ENCODE measurements at regions not wholly inside any gene's neighbourhood (a gene's known extent, or its start where the extent isn't known, plus 50 kb on each side); places are given as distances from the start of the nearest gene placed in this dataset.
"Not testable (repeated sequence)": the region's sequence is repeated elsewhere in the genome, so short reads cannot be mapped to it uniquely, and the experiment has no call there.

DNA sequence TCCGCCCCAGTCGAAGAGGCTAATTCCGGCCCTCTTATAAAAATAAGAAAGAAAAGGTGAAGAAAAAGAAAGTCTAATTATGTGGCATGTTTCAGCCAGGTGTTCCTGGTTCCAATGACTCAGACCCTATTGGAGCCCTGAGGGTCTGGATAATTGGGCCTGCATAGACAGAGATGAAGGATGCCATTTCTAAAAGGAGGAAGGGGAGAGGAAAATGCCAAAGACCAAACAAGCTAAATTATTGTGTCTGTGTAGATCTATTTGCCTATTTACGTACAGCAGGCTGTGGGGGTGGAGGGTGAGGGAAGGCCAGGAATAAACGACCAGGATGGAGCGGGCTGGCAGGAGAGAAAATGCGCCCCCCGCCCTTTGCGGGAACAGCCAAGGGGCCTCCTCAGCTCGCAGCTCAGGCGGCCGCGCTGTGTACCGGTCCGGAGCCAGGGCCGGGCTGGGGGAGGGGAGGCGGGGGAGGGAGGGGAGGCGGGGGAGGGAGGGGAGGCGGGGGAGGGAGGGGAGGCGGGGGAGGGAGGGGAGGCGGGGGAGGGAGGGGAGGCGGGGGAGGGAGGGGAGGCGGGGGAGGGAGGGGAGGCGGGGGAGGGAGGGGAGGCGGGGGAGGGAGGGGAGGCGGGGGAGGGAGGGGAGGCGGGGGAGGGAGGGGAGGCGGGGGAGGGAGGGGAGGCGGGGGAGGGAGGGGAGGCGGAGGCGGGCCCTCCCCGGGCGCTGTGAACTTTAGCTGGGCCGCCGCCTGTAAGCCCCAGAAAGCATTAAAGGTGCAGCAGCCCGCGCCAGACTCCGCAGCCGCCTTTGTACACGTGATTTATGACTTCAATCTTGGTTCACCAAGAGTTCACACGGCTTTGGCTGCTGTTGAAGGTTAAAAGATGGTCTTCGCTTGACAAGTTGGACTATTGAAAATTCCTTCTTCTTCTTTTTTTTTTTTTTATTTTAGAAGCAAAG is 113.0 kb upstream of the FOXD4L5 start:
- H3K27ac ChIP-seq (ENCODE audit: low read depth in 2 of 2, low read length in 2 of 2); H3K4me3 ChIP-seq (ENCODE audit: low read length in 2 of 2); H3K36me3 ChIP-seq (ENCODE audit: control insufficient read depth in 2 of 2, insufficient read depth in 2 of 2, low read length in 2 of 2); H3K9me3 ChIP-seq (ENCODE audit: control insufficient read depth in 2 of 2, low read length in 2 of 2); H3K4me1 ChIP-seq (ENCODE audit: control insufficient read depth in 2 of 2, insufficient read depth in 2 of 2, low read length in 2 of 2); H3K9ac ChIP-seq (ENCODE audit: low read depth in 1 of 2, low read length in 2 of 2); H3K27me3 ChIP-seq (ENCODE audit: control insufficient read depth in 2 of 2, insufficient read depth in 2 of 2, low read length in 2 of 2): not testable (repeated sequence)

DNA sequence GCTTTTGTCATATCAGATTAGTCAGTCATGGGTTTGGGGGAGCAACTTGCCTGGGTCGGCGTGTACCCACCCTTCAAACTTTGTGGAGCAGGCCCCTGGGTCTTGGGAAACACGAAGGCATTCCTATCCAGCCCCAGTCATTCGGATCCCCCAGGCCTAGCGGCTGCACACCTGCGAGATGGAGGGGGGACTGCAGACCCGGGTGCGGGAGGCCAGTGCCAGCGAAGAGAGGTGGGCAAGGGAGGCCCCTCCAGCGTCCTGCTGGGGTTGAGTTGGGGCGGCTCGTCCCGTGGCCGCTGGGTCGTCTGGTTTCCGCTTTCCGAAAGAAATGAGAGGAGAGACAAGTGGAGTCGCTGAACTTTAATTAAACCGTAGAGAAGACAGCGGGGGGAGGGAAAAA is 112.2 kb upstream of the FOXD4L5 start:
- not testable (repeated sequence) for H3K36me3 ChIP-seq (ENCODE audit: control insufficient read depth in 2 of 2, insufficient read depth in 2 of 2, low read length in 2 of 2); H3K9me3 ChIP-seq (ENCODE audit: control insufficient read depth in 2 of 2, low read length in 2 of 2); H3K4me3 ChIP-seq (ENCODE audit: low read length in 2 of 2); H3K4me1 ChIP-seq (ENCODE audit: control insufficient read depth in 2 of 2, insufficient read depth in 2 of 2, low read length in 2 of 2); H3K27me3 ChIP-seq (ENCODE audit: control insufficient read depth in 2 of 2, insufficient read depth in 2 of 2, low read length in 2 of 2); H3K27ac ChIP-seq (ENCODE audit: low read depth in 2 of 2, low read length in 2 of 2); H3K9ac ChIP-seq (ENCODE audit: low read depth in 1 of 2, low read length in 2 of 2)

DNA sequence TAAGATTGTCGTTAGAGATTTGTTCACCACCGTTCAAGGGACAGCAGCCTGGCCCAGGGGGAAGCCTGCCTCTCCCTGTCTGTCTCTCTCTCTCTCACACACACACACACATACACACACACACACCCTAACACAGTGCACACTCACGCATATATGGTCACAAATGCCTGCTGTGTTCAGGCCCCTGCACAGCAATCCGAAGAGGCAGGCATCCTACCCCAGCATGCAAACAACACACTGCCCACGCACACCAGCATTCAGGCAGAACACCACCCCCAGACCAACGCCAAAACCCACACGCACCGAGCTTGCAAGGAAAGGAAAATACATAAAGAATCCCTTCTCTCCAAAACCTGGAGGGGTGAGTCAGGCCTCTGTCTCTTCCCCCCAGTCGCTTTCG is 111.6 kb upstream of the FOXD4L5 start:
- H3K4me3 ChIP-seq (ENCODE audit: low read length in 2 of 2); H3K4me1 ChIP-seq (ENCODE audit: control insufficient read depth in 2 of 2, insufficient read depth in 2 of 2, low read length in 2 of 2); H3K27ac ChIP-seq (ENCODE audit: low read depth in 2 of 2, low read length in 2 of 2); H3K36me3 ChIP-seq (ENCODE audit: control insufficient read depth in 2 of 2, insufficient read depth in 2 of 2, low read length in 2 of 2); H3K9ac ChIP-seq (ENCODE audit: low read depth in 1 of 2, low read length in 2 of 2); H3K9me3 ChIP-seq (ENCODE audit: control insufficient read depth in 2 of 2, low read length in 2 of 2); H3K27me3 ChIP-seq (ENCODE audit: control insufficient read depth in 2 of 2, insufficient read depth in 2 of 2, low read length in 2 of 2): not testable (repeated sequence)

DNA sequence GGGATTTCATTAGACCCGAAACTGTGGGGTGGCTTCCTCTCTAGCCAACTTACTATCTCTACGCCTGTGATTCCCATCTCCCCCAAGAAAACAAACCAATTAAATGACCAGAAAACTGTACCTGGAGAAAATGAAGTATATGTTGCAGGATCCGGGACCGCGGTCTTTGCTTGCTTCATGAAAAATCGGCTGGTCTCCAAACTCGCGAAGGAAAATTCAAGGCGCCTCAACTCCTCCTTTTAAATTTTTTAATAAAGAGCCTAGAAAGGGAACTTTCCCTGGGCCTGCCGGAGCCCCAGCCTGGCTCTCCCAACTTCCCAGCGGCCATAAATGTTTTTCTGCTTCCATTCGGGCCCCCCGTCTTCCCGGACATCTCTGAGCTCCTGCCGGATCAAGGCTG is 110.8 kb upstream of the FOXD4L5 start:
- not testable (repeated sequence) for H3K36me3 ChIP-seq (ENCODE audit: control insufficient read depth in 2 of 2, insufficient read depth in 2 of 2, low read length in 2 of 2); H3K9me3 ChIP-seq (ENCODE audit: control insufficient read depth in 2 of 2, low read length in 2 of 2); H3K4me1 ChIP-seq (ENCODE audit: control insufficient read depth in 2 of 2, insufficient read depth in 2 of 2, low read length in 2 of 2); H3K27ac ChIP-seq (ENCODE audit: low read depth in 2 of 2, low read length in 2 of 2); H3K4me3 ChIP-seq (ENCODE audit: low read length in 2 of 2); H3K9ac ChIP-seq (ENCODE audit: low read depth in 1 of 2, low read length in 2 of 2); H3K27me3 ChIP-seq (ENCODE audit: control insufficient read depth in 2 of 2, insufficient read depth in 2 of 2, low read length in 2 of 2)

DNA sequence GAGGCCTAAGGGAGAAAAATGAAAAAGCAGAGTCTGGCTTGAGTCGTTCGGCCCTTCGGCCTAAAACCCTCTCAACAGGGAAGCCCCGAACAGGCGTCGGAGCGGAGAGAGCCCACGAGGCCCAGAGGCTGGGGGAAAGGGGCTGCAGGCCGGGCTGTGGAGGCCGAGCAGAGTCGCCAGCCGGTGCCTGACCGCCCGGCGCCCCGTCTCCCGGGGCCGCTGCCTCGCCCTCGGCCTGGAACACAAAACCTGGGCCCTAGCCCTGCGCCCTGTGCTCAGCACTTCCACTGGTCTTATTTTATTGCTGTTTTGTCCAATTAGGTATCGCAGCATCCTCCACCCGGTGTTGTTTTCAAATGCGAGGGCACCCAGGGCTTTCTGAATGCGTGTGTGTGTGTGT is 110.1 kb upstream of the FOXD4L5 start:
- H3K4me3 ChIP-seq (ENCODE audit: low read length in 2 of 2); H3K27ac ChIP-seq (ENCODE audit: low read depth in 2 of 2, low read length in 2 of 2); H3K9me3 ChIP-seq (ENCODE audit: control insufficient read depth in 2 of 2, low read length in 2 of 2); H3K36me3 ChIP-seq (ENCODE audit: control insufficient read depth in 2 of 2, insufficient read depth in 2 of 2, low read length in 2 of 2); H3K9ac ChIP-seq (ENCODE audit: low read depth in 1 of 2, low read length in 2 of 2); H3K27me3 ChIP-seq (ENCODE audit: control insufficient read depth in 2 of 2, insufficient read depth in 2 of 2, low read length in 2 of 2); H3K4me1 ChIP-seq (ENCODE audit: control insufficient read depth in 2 of 2, insufficient read depth in 2 of 2, low read length in 2 of 2): not testable (repeated sequence)

DNA sequence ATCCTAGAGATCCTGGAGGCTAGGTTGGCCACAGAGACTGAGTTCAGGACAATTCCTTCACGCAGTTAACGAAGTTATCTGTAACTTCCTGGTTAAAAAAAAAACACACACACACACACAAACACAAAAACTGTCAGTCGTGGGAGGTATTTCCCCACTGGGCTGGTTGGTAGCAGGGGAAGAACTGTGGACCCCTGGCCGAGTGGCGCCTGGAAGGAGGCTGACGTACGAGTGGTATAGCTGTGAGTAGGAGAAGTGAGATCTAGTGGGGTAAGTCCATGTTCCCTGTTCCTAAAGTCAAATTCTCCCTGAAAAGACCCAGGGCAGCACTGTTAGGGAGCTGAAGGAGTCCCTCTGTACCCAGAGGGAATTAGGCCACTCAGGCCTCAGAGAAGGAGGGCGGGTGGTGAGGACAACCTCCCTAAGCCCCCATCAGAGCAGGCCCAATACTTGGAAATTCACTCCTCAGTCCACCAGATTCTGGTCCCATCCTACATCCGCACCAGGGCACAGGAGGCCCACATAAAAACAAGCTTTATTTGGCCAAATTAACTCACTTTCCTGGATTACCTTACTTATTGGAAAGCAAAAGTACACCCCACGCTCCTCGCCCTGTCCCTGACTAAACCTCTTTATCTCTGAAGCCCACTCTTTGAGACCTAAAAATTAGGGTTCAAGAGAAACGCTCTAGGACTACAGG is 108.3 kb upstream of the FOXD4L5 start:
- H3K27ac ChIP-seq (ENCODE audit: low read depth in 2 of 2, low read length in 2 of 2); H3K9ac ChIP-seq (ENCODE audit: low read depth in 1 of 2, low read length in 2 of 2); H3K36me3 ChIP-seq (ENCODE audit: control insufficient read depth in 2 of 2, insufficient read depth in 2 of 2, low read length in 2 of 2); H3K4me1 ChIP-seq (ENCODE audit: control insufficient read depth in 2 of 2, insufficient read depth in 2 of 2, low read length in 2 of 2); H3K27me3 ChIP-seq (ENCODE audit: control insufficient read depth in 2 of 2, insufficient read depth in 2 of 2, low read length in 2 of 2); H3K9me3 ChIP-seq (ENCODE audit: control insufficient read depth in 2 of 2, low read length in 2 of 2); H3K4me3 ChIP-seq (ENCODE audit: low read length in 2 of 2): not testable (repeated sequence)

DNA sequence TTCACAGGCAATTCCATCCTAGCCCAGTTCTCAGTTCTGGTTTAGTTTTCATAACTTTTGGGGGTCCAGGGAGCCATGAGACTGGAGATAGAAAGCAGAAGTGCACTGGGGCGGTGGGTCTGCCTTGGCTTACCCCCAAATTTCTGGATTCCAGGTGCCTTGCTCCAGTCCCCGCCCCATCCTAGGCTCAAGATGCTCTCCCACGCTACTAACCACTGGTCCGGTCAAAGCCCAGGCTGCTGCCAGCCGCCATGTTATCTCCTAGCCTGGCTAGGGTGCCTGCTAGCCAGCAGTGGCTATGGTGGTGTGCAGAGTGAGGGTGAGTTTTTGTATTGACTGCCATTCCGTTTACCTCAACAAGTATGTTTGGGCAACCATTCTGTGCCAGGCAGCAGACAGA is 107.6 kb upstream of the FOXD4L5 start:
- H3K36me3 ChIP-seq (ENCODE audit: control insufficient read depth in 2 of 2, insufficient read depth in 2 of 2, low read length in 2 of 2); H3K9me3 ChIP-seq (ENCODE audit: control insufficient read depth in 2 of 2, low read length in 2 of 2); H3K27ac ChIP-seq (ENCODE audit: low read depth in 2 of 2, low read length in 2 of 2); H3K4me3 ChIP-seq (ENCODE audit: low read length in 2 of 2); H3K27me3 ChIP-seq (ENCODE audit: control insufficient read depth in 2 of 2, insufficient read depth in 2 of 2, low read length in 2 of 2); H3K4me1 ChIP-seq (ENCODE audit: control insufficient read depth in 2 of 2, insufficient read depth in 2 of 2, low read length in 2 of 2); H3K9ac ChIP-seq (ENCODE audit: low read depth in 1 of 2, low read length in 2 of 2): not testable (repeated sequence)

DNA sequence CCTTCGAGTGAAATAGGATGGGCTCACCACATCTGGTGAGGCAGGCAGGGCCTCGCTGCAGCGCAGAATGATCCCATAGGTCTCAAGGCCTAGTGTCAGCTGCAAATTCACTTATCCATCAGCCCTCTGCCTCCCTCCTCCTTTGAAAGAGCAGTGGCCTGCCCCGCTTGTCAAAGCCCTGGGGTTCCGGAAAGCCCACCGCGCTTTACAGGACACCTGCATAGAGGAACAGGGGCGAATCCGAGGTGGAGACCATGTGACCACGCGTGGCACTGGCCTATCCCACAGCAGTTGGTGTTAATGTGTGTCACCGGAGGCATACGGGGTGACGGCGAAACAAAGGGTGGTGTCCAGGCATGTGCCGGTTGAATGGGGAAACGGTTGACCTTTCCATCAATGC is 104.7 kb upstream of the FOXD4L5 start:
- H3K27ac ChIP-seq (ENCODE audit: low read depth in 2 of 2, low read length in 2 of 2); H3K4me1 ChIP-seq (ENCODE audit: control insufficient read depth in 2 of 2, insufficient read depth in 2 of 2, low read length in 2 of 2); H3K27me3 ChIP-seq (ENCODE audit: control insufficient read depth in 2 of 2, insufficient read depth in 2 of 2, low read length in 2 of 2); H3K9me3 ChIP-seq (ENCODE audit: control insufficient read depth in 2 of 2, low read length in 2 of 2); H3K4me3 ChIP-seq (ENCODE audit: low read length in 2 of 2); H3K36me3 ChIP-seq (ENCODE audit: control insufficient read depth in 2 of 2, insufficient read depth in 2 of 2, low read length in 2 of 2); H3K9ac ChIP-seq (ENCODE audit: low read depth in 1 of 2, low read length in 2 of 2): not testable (repeated sequence)

DNA sequence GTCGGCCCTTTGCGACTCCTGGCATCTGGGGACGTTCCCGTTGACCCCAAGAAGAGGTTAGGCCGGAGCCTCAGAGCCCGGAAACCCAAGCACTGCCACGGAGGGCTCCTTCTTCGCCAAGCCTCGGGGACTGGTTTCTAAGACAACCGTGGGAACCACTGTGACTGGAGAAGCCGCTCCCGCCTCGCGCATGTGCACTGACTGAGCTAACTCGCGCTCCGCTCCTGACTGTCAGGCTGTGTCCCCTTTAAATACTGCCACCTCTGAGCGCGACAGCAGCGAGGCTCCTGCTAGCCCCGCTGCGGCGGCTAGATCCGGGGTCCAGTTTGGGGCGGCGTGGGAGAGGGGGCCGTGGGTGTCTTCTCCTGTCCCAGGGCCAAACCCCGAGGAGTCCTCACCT is 104.2 kb upstream of the FOXD4L5 start:
- H3K9me3 ChIP-seq (ENCODE audit: control insufficient read depth in 2 of 2, low read length in 2 of 2); H3K4me3 ChIP-seq (ENCODE audit: low read length in 2 of 2); H3K9ac ChIP-seq (ENCODE audit: low read depth in 1 of 2, low read length in 2 of 2); H3K36me3 ChIP-seq (ENCODE audit: control insufficient read depth in 2 of 2, insufficient read depth in 2 of 2, low read length in 2 of 2); H3K27me3 ChIP-seq (ENCODE audit: control insufficient read depth in 2 of 2, insufficient read depth in 2 of 2, low read length in 2 of 2); H3K27ac ChIP-seq (ENCODE audit: low read depth in 2 of 2, low read length in 2 of 2); H3K4me1 ChIP-seq (ENCODE audit: control insufficient read depth in 2 of 2, insufficient read depth in 2 of 2, low read length in 2 of 2): not testable (repeated sequence)

DNA sequence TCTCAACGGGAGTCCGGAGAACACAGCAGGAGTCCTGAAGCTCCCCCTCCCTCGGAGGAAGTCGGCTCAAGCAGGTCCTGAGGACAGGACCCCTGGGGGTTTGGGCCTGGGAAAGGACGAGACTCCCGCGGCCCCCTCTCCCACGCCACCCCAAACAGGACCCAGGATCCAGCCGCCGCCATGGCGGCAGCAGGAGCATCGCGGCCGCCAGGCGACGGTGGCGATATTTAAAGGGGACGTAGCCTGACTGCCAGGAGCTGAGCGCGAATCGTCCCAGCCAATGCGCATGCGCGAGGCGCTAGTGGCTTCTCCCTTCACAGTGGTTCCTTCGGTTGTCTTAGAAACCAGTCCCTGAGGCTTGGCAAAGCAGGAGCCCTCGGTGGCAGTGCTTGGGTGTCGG is 101.7 kb upstream of the FOXD4L5 start:
- H3K4me1 ChIP-seq (ENCODE audit: control insufficient read depth in 2 of 2, insufficient read depth in 2 of 2, low read length in 2 of 2); H3K27me3 ChIP-seq (ENCODE audit: control insufficient read depth in 2 of 2, insufficient read depth in 2 of 2, low read length in 2 of 2); H3K27ac ChIP-seq (ENCODE audit: low read depth in 2 of 2, low read length in 2 of 2); H3K9me3 ChIP-seq (ENCODE audit: control insufficient read depth in 2 of 2, low read length in 2 of 2); H3K36me3 ChIP-seq (ENCODE audit: control insufficient read depth in 2 of 2, insufficient read depth in 2 of 2, low read length in 2 of 2): not testable (repeated sequence)
- peak overlapping the region in 1 of 2 donors; percentile 51 for H3K9ac ChIP-seq (ENCODE audit: low read depth in 1 of 2, low read length in 2 of 2)
- peak overlapping the region; percentile 57 for H3K4me3 ChIP-seq (ENCODE audit: low read length in 2 of 2)
